ENCODE measurements at regions not wholly inside any gene's neighbourhood (a gene's known extent, or its start where the extent isn't known, plus 50 kb on each side); places are given as distances from the start of the nearest gene placed in this dataset.

DNA sequence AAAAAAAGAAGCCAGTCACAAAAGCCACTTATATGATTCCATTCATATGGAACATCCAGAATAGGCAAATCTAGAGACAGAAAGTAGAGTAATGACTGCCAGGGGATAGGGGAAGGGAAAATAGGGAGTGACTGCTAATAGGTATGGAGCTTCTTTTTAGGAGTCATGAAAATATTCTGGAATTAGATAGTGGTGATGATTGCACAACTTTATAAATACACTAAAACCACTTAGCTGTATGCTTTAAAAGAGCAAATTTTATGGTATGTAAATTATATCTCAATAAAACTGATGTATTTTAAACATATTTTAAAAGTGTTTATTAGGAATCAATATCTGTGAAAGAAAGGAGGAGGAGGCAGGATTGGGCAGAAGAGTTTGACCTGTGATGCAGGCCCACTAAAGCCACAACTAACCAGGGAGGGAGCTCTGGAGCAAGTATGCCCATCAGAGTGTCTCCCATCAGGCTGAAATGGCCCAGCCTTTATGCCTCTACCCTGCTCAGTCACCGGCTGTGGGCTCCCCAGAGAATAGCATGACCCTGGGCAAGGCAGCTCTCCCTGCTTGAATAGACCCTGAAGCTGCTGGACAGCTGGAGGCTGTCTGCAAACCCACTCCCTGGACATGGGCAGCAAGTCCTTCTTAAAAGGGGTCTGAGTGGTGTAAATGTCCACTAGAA lies 96.0 kb upstream of the SLC44A1 start:
- TF ChIP-seq, protein P1, sequence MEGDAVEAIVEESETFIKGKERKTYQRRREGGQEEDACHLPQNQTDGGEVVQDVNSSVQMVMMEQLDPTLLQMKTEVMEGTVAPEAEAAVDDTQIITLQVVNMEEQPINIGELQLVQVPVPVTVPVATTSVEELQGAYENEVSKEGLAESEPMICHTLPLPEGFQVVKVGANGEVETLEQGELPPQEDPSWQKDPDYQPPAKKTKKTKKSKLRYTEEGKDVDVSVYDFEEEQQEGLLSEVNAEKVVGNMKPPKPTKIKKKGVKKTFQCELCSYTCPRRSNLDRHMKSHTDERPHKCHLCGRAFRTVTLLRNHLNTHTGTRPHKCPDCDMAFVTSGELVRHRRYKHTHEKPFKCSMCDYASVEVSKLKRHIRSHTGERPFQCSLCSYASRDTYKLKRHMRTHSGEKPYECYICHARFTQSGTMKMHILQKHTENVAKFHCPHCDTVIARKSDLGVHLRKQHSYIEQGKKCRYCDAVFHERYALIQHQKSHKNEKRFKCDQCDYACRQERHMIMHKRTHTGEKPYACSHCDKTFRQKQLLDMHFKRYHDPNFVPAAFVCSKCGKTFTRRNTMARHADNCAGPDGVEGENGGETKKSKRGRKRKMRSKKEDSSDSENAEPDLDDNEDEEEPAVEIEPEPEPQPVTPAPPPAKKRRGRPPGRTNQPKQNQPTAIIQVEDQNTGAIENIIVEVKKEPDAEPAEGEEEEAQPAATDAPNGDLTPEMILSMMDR (conservative IDR thresholded peaks at IDR 0.05; ENCODE audit: low read depth, low read length) = peak; percentile 19
- no peak overlapping the region for H3K4me3 ChIP-seq (ENCODE audit: low read length)
- no peak for DNase-seq (ENCODE audit: low read depth)

GRCh38 chr9:105150991-105151685 lies 93.3 kb upstream of the SLC44A1 start:
- no peak overlapping the region for H3K4me3 ChIP-seq (ENCODE audit: low read length)
- no peak for DNase-seq (ENCODE audit: low read depth)
- TF ChIP-seq, protein P1 (conservative IDR thresholded peaks at IDR 0.05; ENCODE audit: low read depth, low read length) = no peak

GRCh38 chr9:105151686-105151995 lies 92.8 kb upstream of the SLC44A1 start:
- no peak overlapping the region for H3K4me3 ChIP-seq (ENCODE audit: low read length)
- no peak for DNase-seq (ENCODE audit: low read depth)
- TF ChIP-seq, protein P1 (conservative IDR thresholded peaks at IDR 0.05; ENCODE audit: low read depth, low read length) = no peak

- H3K4me3 ChIP-seq (ENCODE audit: low read length) = no peak overlapping the region
- TF ChIP-seq, protein P1 (conservative IDR thresholded peaks at IDR 0.05; ENCODE audit: low read depth, low read length) = no peak
- no peak for DNase-seq (ENCODE audit: low read depth)
These were observed 89.7 kb upstream of the SLC44A1 start for GRCh38 chr9:105154723-105155191.

GRCh38 chr9:105157171-105157583 lies 87.3 kb upstream of the SLC44A1 start:
- DNase-seq (ENCODE audit: low read depth) = peak; percentile 51
- no peak overlapping the region for H3K4me3 ChIP-seq (ENCODE audit: low read length)
- TF ChIP-seq, protein P1 (conservative IDR thresholded peaks at IDR 0.05; ENCODE audit: low read depth, low read length) = peak; percentile 52

GRCh38 chr9:105158020-105158419 lies 86.4 kb upstream of the SLC44A1 start:
- no peak for DNase-seq (ENCODE audit: low read depth)

More at GRCh38 chr9:105158020-105158419, 86.4 kb upstream of the SLC44A1 start:
- no peak overlapping the region for H3K4me3 ChIP-seq (ENCODE audit: low read length)
- TF ChIP-seq, protein P1 (conservative IDR thresholded peaks at IDR 0.05; ENCODE audit: low read depth, low read length) = no peak

Measured in retinal pigment epithelial cell (primary cell).